ENCODE measurements at regions not wholly inside any gene's neighbourhood (a gene's known extent, or its start where the extent isn't known, plus 50 kb on each side); places are given as distances from the start of the nearest gene placed in this dataset.

- no peak for FAIRE-seq
- TF ChIP-seq TAF1 (IDR thresholded peaks at IDR 0.05; ENCODE audit: low read depth, low read length) (no peak), POU2F2 (IDR thresholded peaks at IDR 0.05; ENCODE audit: low read depth, low read length) (no peak), SPI1 (IDR thresholded peaks at IDR 0.05; ENCODE audit: low read depth, low read length) (no peak), PAX5 (IDR thresholded peaks at IDR 0.05; ENCODE audit: insufficient read depth, low read length, severe bottlenecking) (no peak)
- no peak for DNase-seq (ENCODE audit: insufficient read length, low spot score)
Measured at GRCh38 chr21:15390049-15390448, 325.2 kb upstream of the NRIP1 start.

- TF ChIP-seq PAX5 (IDR thresholded peaks at IDR 0.05; ENCODE audit: insufficient read depth, low read length, severe bottlenecking) = no peak
- TF ChIP-seq POLR2AphosphoS5 (IDR thresholded peaks at IDR 0.05; ENCODE audit: low read depth, low read length) = no peak
- TF ChIP-seq POU2F2 (IDR thresholded peaks at IDR 0.05; ENCODE audit: low read depth, low read length) = no peak
- TF ChIP-seq POLR2A (IDR thresholded peaks at IDR 0.05; ENCODE audit: low read depth, low read length) = no peak
- TF ChIP-seq TAF1 (IDR thresholded peaks at IDR 0.05; ENCODE audit: low read depth, low read length) = no peak
- no peak for TF ChIP-seq SPI1 (IDR thresholded peaks at IDR 0.05; ENCODE audit: low read depth, low read length)
- no peak for DNase-seq (ENCODE audit: insufficient read length, low spot score)
- no peak for FAIRE-seq
Measured at GRCh38 chr21:15397258-15397657, 332.5 kb upstream of the NRIP1 start.

- no peak for TF ChIP-seq TAF1 (IDR thresholded peaks at IDR 0.05; ENCODE audit: low read depth, low read length)
- no peak for TF ChIP-seq POLR2AphosphoS5 (IDR thresholded peaks at IDR 0.05; ENCODE audit: low read depth, low read length)
- TF ChIP-seq SPI1 (IDR thresholded peaks at IDR 0.05; ENCODE audit: low read depth, low read length) = no peak
- no peak for TF ChIP-seq POLR2A (IDR thresholded peaks at IDR 0.05; ENCODE audit: low read depth, low read length)
- no peak for TF ChIP-seq POU2F2 (IDR thresholded peaks at IDR 0.05; ENCODE audit: low read depth, low read length)
- TF ChIP-seq PAX5 (IDR thresholded peaks at IDR 0.05; ENCODE audit: insufficient read depth, low read length, severe bottlenecking) = no peak
- DNase-seq (ENCODE audit: insufficient read length, low spot score) = no peak
- FAIRE-seq = no peak
Measured at GRCh38 chr21:15400905-15401304, 328.9 kb upstream of the USP25 start.

GRCh38 chr21:15401331-15401730 is 328.5 kb upstream of the USP25 start:
- no peak for TF ChIP-seq TAF1 (IDR thresholded peaks at IDR 0.05; ENCODE audit: low read depth, low read length)
- TF ChIP-seq POLR2AphosphoS5 (IDR thresholded peaks at IDR 0.05; ENCODE audit: low read depth, low read length) = no peak
- no peak for TF ChIP-seq PAX5 (IDR thresholded peaks at IDR 0.05; ENCODE audit: insufficient read depth, low read length, severe bottlenecking)
- no peak for TF ChIP-seq POLR2A (IDR thresholded peaks at IDR 0.05; ENCODE audit: low read depth, low read length)
- no peak for TF ChIP-seq POU2F2 (IDR thresholded peaks at IDR 0.05; ENCODE audit: low read depth, low read length)
- no peak for TF ChIP-seq SPI1 (IDR thresholded peaks at IDR 0.05; ENCODE audit: low read depth, low read length)
- FAIRE-seq = no peak
- no peak for DNase-seq (ENCODE audit: insufficient read length, low spot score)

- TF ChIP-seq POLR2A (IDR thresholded peaks at IDR 0.05; ENCODE audit: low read depth, low read length) (no peak), POLR2AphosphoS5 (IDR thresholded peaks at IDR 0.05; ENCODE audit: low read depth, low read length) (no peak), PAX5 (IDR thresholded peaks at IDR 0.05; ENCODE audit: insufficient read depth, low read length, severe bottlenecking) (no peak), POU2F2 (IDR thresholded peaks at IDR 0.05; ENCODE audit: low read depth, low read length) (no peak), SPI1 (IDR thresholded peaks at IDR 0.05; ENCODE audit: low read depth, low read length) (no peak), TAF1 (IDR thresholded peaks at IDR 0.05; ENCODE audit: low read depth, low read length) (no peak)
- no peak for DNase-seq (ENCODE audit: insufficient read length, low spot score)
- FAIRE-seq = no peak
Measured at GRCh38 chr21:15405214-15405613, 324.6 kb upstream of the USP25 start.

GRCh38 chr21:15406791-15407190 is 323.0 kb upstream of the USP25 start:
- FAIRE-seq = no peak
- DNase-seq (ENCODE audit: insufficient read length, low spot score) = no peak
- TF ChIP-seq POLR2AphosphoS5 (IDR thresholded peaks at IDR 0.05; ENCODE audit: low read depth, low read length) (no peak), TAF1 (IDR thresholded peaks at IDR 0.05; ENCODE audit: low read depth, low read length) (no peak), SPI1 (IDR thresholded peaks at IDR 0.05; ENCODE audit: low read depth, low read length) (no peak), POU2F2 (IDR thresholded peaks at IDR 0.05; ENCODE audit: low read depth, low read length) (no peak), POLR2A (IDR thresholded peaks at IDR 0.05; ENCODE audit: low read depth, low read length) (no peak), PAX5 (IDR thresholded peaks at IDR 0.05; ENCODE audit: insufficient read depth, low read length, severe bottlenecking) (no peak)

GRCh38 chr21:15407585-15407984 is 322.2 kb upstream of the USP25 start:
- DNase-seq (ENCODE audit: insufficient read length, low spot score) (no peak), FAIRE-seq (no peak)
- no peak for TF ChIP-seq PAX5 (IDR thresholded peaks at IDR 0.05; ENCODE audit: insufficient read depth, low read length, severe bottlenecking)
- no peak for TF ChIP-seq POU2F2 (IDR thresholded peaks at IDR 0.05; ENCODE audit: low read depth, low read length)
- TF ChIP-seq TAF1 (IDR thresholded peaks at IDR 0.05; ENCODE audit: low read depth, low read length) = no peak
- TF ChIP-seq SPI1 (IDR thresholded peaks at IDR 0.05; ENCODE audit: low read depth, low read length) = no peak
- no peak for TF ChIP-seq POLR2A (IDR thresholded peaks at IDR 0.05; ENCODE audit: low read depth, low read length)
- no peak for TF ChIP-seq POLR2AphosphoS5 (IDR thresholded peaks at IDR 0.05; ENCODE audit: low read depth, low read length)

- FAIRE-seq (no peak), DNase-seq (ENCODE audit: insufficient read length, low spot score) (peak; percentile 10)
- TF ChIP-seq POLR2AphosphoS5 (IDR thresholded peaks at IDR 0.05; ENCODE audit: low read depth, low read length) (no peak), SPI1 (IDR thresholded peaks at IDR 0.05; ENCODE audit: low read depth, low read length) (no peak), TAF1 (IDR thresholded peaks at IDR 0.05; ENCODE audit: low read depth, low read length) (no peak), PAX5 (IDR thresholded peaks at IDR 0.05; ENCODE audit: insufficient read depth, low read length, severe bottlenecking) (no peak), POLR2A (IDR thresholded peaks at IDR 0.05; ENCODE audit: low read depth, low read length) (no peak), POU2F2 (IDR thresholded peaks at IDR 0.05; ENCODE audit: low read depth, low read length) (peak; percentile 26; the same call in 1 of the 2 replicates)
Measured at GRCh38 chr21:15408089-15408488, 321.7 kb upstream of the USP25 start.

GRCh38 chr21:15409031-15409430 is 320.8 kb upstream of the USP25 start:
- no peak for FAIRE-seq

GRCh38 chr21:15410853-15411252 is 318.9 kb upstream of the USP25 start:
- no peak for DNase-seq (ENCODE audit: insufficient read length, low spot score)
- FAIRE-seq = no peak
- TF ChIP-seq POU2F2 (IDR thresholded peaks at IDR 0.05; ENCODE audit: low read depth, low read length) (no peak), POLR2AphosphoS5 (IDR thresholded peaks at IDR 0.05; ENCODE audit: low read depth, low read length) (no peak), PAX5 (IDR thresholded peaks at IDR 0.05; ENCODE audit: insufficient read depth, low read length, severe bottlenecking) (no peak), TAF1 (IDR thresholded peaks at IDR 0.05; ENCODE audit: low read depth, low read length) (no peak), POLR2A (IDR thresholded peaks at IDR 0.05; ENCODE audit: low read depth, low read length) (no peak), SPI1 (IDR thresholded peaks at IDR 0.05; ENCODE audit: low read depth, low read length) (no peak)

More at GRCh38 chr21:15409031-15409430, 320.8 kb upstream of the USP25 start:
- no peak for DNase-seq (ENCODE audit: insufficient read length, low spot score)
- TF ChIP-seq POU2F2 (IDR thresholded peaks at IDR 0.05; ENCODE audit: low read depth, low read length) (no peak), PAX5 (IDR thresholded peaks at IDR 0.05; ENCODE audit: insufficient read depth, low read length, severe bottlenecking) (no peak), POLR2A (IDR thresholded peaks at IDR 0.05; ENCODE audit: low read depth, low read length) (no peak), SPI1 (IDR thresholded peaks at IDR 0.05; ENCODE audit: low read depth, low read length) (no peak), TAF1 (IDR thresholded peaks at IDR 0.05; ENCODE audit: low read depth, low read length) (no peak), POLR2AphosphoS5 (IDR thresholded peaks at IDR 0.05; ENCODE audit: low read depth, low read length) (no peak)
